Astrocyte (in vitro differentiated cells and primary cell): ENCODE measurements at regions not wholly inside any gene's neighbourhood (a gene's known extent, or its start where the extent isn't known, plus 50 kb on each side); places are given as distances from the start of the nearest gene placed in this dataset.
"Not testable (repeated sequence)": the region's sequence is repeated elsewhere in the genome, so short reads cannot be mapped to it uniquely, and the experiment has no call there.

Experiments
- EZH2 ChIP-seq: IDR thresholded peaks from 2 replicates; pipeline ENCODE4 v1.6.1; 2012; ENCODE audit warnings: mild to moderate bottlenecking, low read length, inconsistent platforms; ENCODE audit not compliant: insufficient read depth
- TF ChIP-seq, protein P1 (sequence below): IDR thresholded peaks from 2 replicates; pipeline ENCODE4 v1.5.1; 2011; ENCODE audit warnings: low read depth, mild to moderate bottlenecking, inconsistent platforms, low read length, moderate library complexity; ENCODE audit not compliant: insufficient read depth

DNA sequence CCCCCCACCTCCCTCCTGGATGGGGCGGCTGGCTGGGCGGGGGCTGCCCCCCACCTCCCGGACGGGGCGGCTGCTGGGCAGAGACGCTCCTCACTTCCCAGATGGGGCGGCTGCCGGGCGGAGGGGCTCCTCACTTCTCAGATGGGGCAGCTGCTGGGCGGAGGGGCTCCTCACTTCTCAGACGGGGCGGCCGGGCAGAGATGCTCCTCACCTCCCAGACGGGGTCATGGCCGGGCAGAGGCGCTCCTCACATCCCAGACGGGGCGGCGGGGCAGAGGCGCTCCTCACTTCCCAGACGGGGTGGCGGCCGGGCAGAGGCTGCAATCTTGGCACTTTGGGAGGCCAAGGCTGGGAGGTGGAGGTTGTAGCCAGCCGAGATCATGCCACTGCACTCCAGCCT lies 280.8 kb downstream of the SOCS6 start:
- TF ChIP-seq, protein P1, sequence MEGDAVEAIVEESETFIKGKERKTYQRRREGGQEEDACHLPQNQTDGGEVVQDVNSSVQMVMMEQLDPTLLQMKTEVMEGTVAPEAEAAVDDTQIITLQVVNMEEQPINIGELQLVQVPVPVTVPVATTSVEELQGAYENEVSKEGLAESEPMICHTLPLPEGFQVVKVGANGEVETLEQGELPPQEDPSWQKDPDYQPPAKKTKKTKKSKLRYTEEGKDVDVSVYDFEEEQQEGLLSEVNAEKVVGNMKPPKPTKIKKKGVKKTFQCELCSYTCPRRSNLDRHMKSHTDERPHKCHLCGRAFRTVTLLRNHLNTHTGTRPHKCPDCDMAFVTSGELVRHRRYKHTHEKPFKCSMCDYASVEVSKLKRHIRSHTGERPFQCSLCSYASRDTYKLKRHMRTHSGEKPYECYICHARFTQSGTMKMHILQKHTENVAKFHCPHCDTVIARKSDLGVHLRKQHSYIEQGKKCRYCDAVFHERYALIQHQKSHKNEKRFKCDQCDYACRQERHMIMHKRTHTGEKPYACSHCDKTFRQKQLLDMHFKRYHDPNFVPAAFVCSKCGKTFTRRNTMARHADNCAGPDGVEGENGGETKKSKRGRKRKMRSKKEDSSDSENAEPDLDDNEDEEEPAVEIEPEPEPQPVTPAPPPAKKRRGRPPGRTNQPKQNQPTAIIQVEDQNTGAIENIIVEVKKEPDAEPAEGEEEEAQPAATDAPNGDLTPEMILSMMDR: not testable (repeated sequence)
- not testable (repeated sequence) for TF ChIP-seq EZH2
